ENCODE measurements at regions not wholly inside any gene's neighbourhood (a gene's known extent, or its start where the extent isn't known, plus 50 kb on each side); places are given as distances from the start of the nearest gene placed in this dataset.

GRCh38 chr16:79911660-79912059 is 311.1 kb upstream of the MAF start:
- Mint-ChIP-seq H3K4me1 (no peaks in the 10 kb centered on the region), H3K9me3 (no peaks in the 10 kb centered on the region), H3K27me3 (no peaks in the 10 kb centered on the region), H3K4me3 (no peak overlapping the region), H3K36me3 (no peaks in the 10 kb centered on the region), H3K27ac (no peak overlapping the region)
- no peak for DNase-seq (ENCODE audit: low spot score in 2 of 2)
- ATAC-seq (ENCODE audit: low read depth) = no peak

- H3K4me1 Mint-ChIP-seq = no peaks in the 10 kb centered on the region
- no peaks in the 10 kb centered on the region for H3K36me3 Mint-ChIP-seq
- no peaks in the 10 kb centered on the region for H3K9me3 Mint-ChIP-seq
- no peak overlapping the region for H3K27ac Mint-ChIP-seq
- H3K27me3 Mint-ChIP-seq = no peaks in the 10 kb centered on the region
- DNase-seq (ENCODE audit: low spot score in 2 of 2) (no peak), ATAC-seq (ENCODE audit: low read depth) (no peak)
- H3K4me3 Mint-ChIP-seq = no peak overlapping the region
Measured at GRCh38 chr16:79909571-79909970, 309.0 kb upstream of the MAF start.

GRCh38 chr16:79903471-79903870 is 302.9 kb upstream of the MAF start:
- no peaks in the 10 kb centered on the region for H3K36me3 Mint-ChIP-seq
- H3K27me3 Mint-ChIP-seq = no peaks in the 10 kb centered on the region
- no peak overlapping the region for H3K4me3 Mint-ChIP-seq
- DNase-seq (ENCODE audit: low spot score in 2 of 2) = no peak
- ATAC-seq (ENCODE audit: low read depth) = no peak
- H3K9me3 Mint-ChIP-seq = no peaks in the 10 kb centered on the region
- no peak overlapping the region for H3K27ac Mint-ChIP-seq
- H3K4me1 Mint-ChIP-seq = no peaks in the 10 kb centered on the region

- H3K27me3 Mint-ChIP-seq = no peaks in the 10 kb centered on the region
- H3K27ac Mint-ChIP-seq = no peak overlapping the region
- H3K9me3 Mint-ChIP-seq = no peaks in the 10 kb centered on the region
- no peaks in the 10 kb centered on the region for H3K4me1 Mint-ChIP-seq
- ATAC-seq (ENCODE audit: low read depth) (no peak), DNase-seq (ENCODE audit: low spot score in 2 of 2) (no peak)
- no peak overlapping the region for H3K4me3 Mint-ChIP-seq
- H3K36me3 Mint-ChIP-seq = no peaks in the 10 kb centered on the region
Measured at GRCh38 chr16:79902351-79902750, 301.8 kb upstream of the MAF start.

GRCh38 chr16:79901522-79901921 is 301.0 kb upstream of the MAF start:
- Mint-ChIP-seq H3K4me1 (no peaks in the 10 kb centered on the region), H3K27ac (no peak overlapping the region), H3K9me3 (no peaks in the 10 kb centered on the region), H3K27me3 (no peaks in the 10 kb centered on the region), H3K36me3 (no peaks in the 10 kb centered on the region), H3K4me3 (no peak overlapping the region)
- DNase-seq (ENCODE audit: low spot score in 2 of 2) (no peak), ATAC-seq (ENCODE audit: low read depth) (no peak)

- ATAC-seq (ENCODE audit: low read depth) (no peak), DNase-seq (ENCODE audit: low spot score in 2 of 2) (no peak)
- Mint-ChIP-seq H3K27me3 (no peaks in the 10 kb centered on the region), H3K4me3 (no peak overlapping the region), H3K9me3 (no peaks in the 10 kb centered on the region), H3K4me1 (no peaks in the 10 kb centered on the region), H3K27ac (no peak overlapping the region), H3K36me3 (no peaks in the 10 kb centered on the region)
Measured at GRCh38 chr16:79899716-79900115, 299.2 kb upstream of the MAF start.

- H3K9me3 Mint-ChIP-seq = no peaks in the 10 kb centered on the region
- no peaks in the 10 kb centered on the region for H3K27me3 Mint-ChIP-seq
- H3K4me1 Mint-ChIP-seq = no peaks in the 10 kb centered on the region
- no peak for ATAC-seq (ENCODE audit: low read depth)
- no peaks in the 10 kb centered on the region for H3K36me3 Mint-ChIP-seq
- H3K27ac Mint-ChIP-seq = no peak overlapping the region
- H3K4me3 Mint-ChIP-seq = no peak overlapping the region
- no peak for DNase-seq (ENCODE audit: low spot score in 2 of 2)
Measured at GRCh38 chr16:79899316-79899715, 298.8 kb upstream of the MAF start.

- no peaks in the 10 kb centered on the region for H3K27me3 Mint-ChIP-seq
- H3K4me3 Mint-ChIP-seq = no peak overlapping the region
- no peak overlapping the region for H3K27ac Mint-ChIP-seq
- H3K4me1 Mint-ChIP-seq = no peaks in the 10 kb centered on the region
- H3K9me3 Mint-ChIP-seq = no peaks in the 10 kb centered on the region
- no peaks in the 10 kb centered on the region for H3K36me3 Mint-ChIP-seq
- ATAC-seq (ENCODE audit: low read depth) = no peak
- no peak for DNase-seq (ENCODE audit: low spot score in 2 of 2)
Measured at GRCh38 chr16:79898703-79899102, 298.2 kb upstream of the MAF start.

GRCh38 chr16:79897453-79898146 is 297.1 kb upstream of the MAF start:
- H3K4me1 Mint-ChIP-seq = no peaks in the 10 kb centered on the region
- H3K27ac Mint-ChIP-seq = no peak overlapping the region
- no peaks in the 10 kb centered on the region for H3K27me3 Mint-ChIP-seq
- H3K36me3 Mint-ChIP-seq = no peaks in the 10 kb centered on the region
- no peak overlapping the region for H3K4me3 Mint-ChIP-seq
- no peak for DNase-seq (ENCODE audit: low spot score in 2 of 2)
- H3K9me3 Mint-ChIP-seq = no peaks in the 10 kb centered on the region
- no peak for ATAC-seq (ENCODE audit: low read depth)

- Mint-ChIP-seq H3K27me3 (no peaks in the 10 kb centered on the region), H3K9me3 (no peaks in the 10 kb centered on the region), H3K36me3 (no peaks in the 10 kb centered on the region), H3K4me1 (no peaks in the 10 kb centered on the region), H3K4me3 (no peak overlapping the region), H3K27ac (no peak overlapping the region)
- DNase-seq (ENCODE audit: low spot score in 2 of 2) (no peak), ATAC-seq (ENCODE audit: low read depth) (no peak)
Measured at GRCh38 chr16:79897104-79897452, 296.5 kb upstream of the MAF start.

GRCh38 chr16:79895917-79896203 is 295.3 kb upstream of the MAF start:
- H3K4me3 Mint-ChIP-seq = no peak overlapping the region
- no peak overlapping the region for H3K27ac Mint-ChIP-seq
- peaks cover 3% of the 10 kb centered on the region for H3K27me3 Mint-ChIP-seq
- no peaks in the 10 kb centered on the region for H3K9me3 Mint-ChIP-seq
- no peaks in the 10 kb centered on the region for H3K36me3 Mint-ChIP-seq
- ATAC-seq (ENCODE audit: low read depth) (no peak), DNase-seq (ENCODE audit: low spot score in 2 of 2) (no peak)
- H3K4me1 Mint-ChIP-seq = no peaks in the 10 kb centered on the region

- no peaks in the 10 kb centered on the region for H3K9me3 Mint-ChIP-seq
- DNase-seq (ENCODE audit: low spot score in 2 of 2) (no peak), ATAC-seq (ENCODE audit: low read depth) (no peak)
- H3K4me1 Mint-ChIP-seq = no peaks in the 10 kb centered on the region
- H3K36me3 Mint-ChIP-seq = no peaks in the 10 kb centered on the region
- no peak overlapping the region for H3K27ac Mint-ChIP-seq
- H3K27me3 Mint-ChIP-seq = peaks cover 3% of the 10 kb centered on the region
- H3K4me3 Mint-ChIP-seq = no peak overlapping the region
Measured at GRCh38 chr16:79895053-79895916, 294.7 kb upstream of the MAF start.

- no peaks in the 10 kb centered on the region for H3K9me3 Mint-ChIP-seq
- H3K4me3 Mint-ChIP-seq = no peak overlapping the region
Measured at GRCh38 chr16:79893445-79893844, 292.9 kb upstream of the MAF start.

GRCh38 chr16:79892278-79892677 is 291.7 kb upstream of the MAF start:
- DNase-seq (ENCODE audit: low spot score in 2 of 2) (no peak), ATAC-seq (ENCODE audit: low read depth) (no peak)
- no peak overlapping the region for H3K4me3 Mint-ChIP-seq
- H3K27me3 Mint-ChIP-seq = peaks cover 3% of the 10 kb centered on the region
- no peak overlapping the region for H3K27ac Mint-ChIP-seq
- no peaks in the 10 kb centered on the region for H3K36me3 Mint-ChIP-seq
- no peaks in the 10 kb centered on the region for H3K4me1 Mint-ChIP-seq
- H3K9me3 Mint-ChIP-seq = no peaks in the 10 kb centered on the region

More at GRCh38 chr16:79893445-79893844, 292.9 kb upstream of the MAF start:
- peaks cover 3% of the 10 kb centered on the region for H3K27me3 Mint-ChIP-seq
- no peak overlapping the region for H3K27ac Mint-ChIP-seq
- no peaks in the 10 kb centered on the region for H3K36me3 Mint-ChIP-seq
- no peaks in the 10 kb centered on the region for H3K4me1 Mint-ChIP-seq
- DNase-seq (ENCODE audit: low spot score in 2 of 2) = no peak
- ATAC-seq (ENCODE audit: low read depth) = no peak

GRCh38 chr16:79891458-79891857 is 290.9 kb upstream of the MAF start:
- H3K9me3 Mint-ChIP-seq = no peaks in the 10 kb centered on the region
- H3K36me3 Mint-ChIP-seq = no peaks in the 10 kb centered on the region
- ATAC-seq (ENCODE audit: low read depth) = no peak
- DNase-seq (ENCODE audit: low spot score in 2 of 2) = no peak
- H3K27me3 Mint-ChIP-seq = peaks cover 3% of the 10 kb centered on the region
- no peaks in the 10 kb centered on the region for H3K4me1 Mint-ChIP-seq
- no peak overlapping the region for H3K4me3 Mint-ChIP-seq
- H3K27ac Mint-ChIP-seq = no peak overlapping the region

All from memory B cell (primary cell).